Tibial nerve (tissue), 4 donors: ENCODE measurements at regions not wholly inside any gene's neighbourhood (a gene's known extent, or its start where the extent isn't known, plus 50 kb on each side); places are given as distances from the start of the nearest gene placed in this dataset.
"Not testable (repeated sequence)": the region's sequence is repeated elsewhere in the genome, so short reads cannot be mapped to it uniquely, and the experiment has no call there.

Source experiments
- EP300 ChIP-seq, 2 donors: sonication (generic); formaldehyde crosslinking; IDR thresholded peaks; one replicate each; pipeline ENCODE4 v1.6.1; 2017; ENCODE audit warnings: antibody characterized with exemption in 2 of 2, mild to moderate bottlenecking in 1 of 2
- POLR2A ChIP-seq, 2 donors: fragments of 450-650 bp; IDR thresholded peaks; one replicate each; pipeline ENCODE4 v1.6.1; 2017; ENCODE audit warnings: antibody characterized with exemption in 2 of 2, mild to moderate bottlenecking in 2 of 2, moderate library complexity in 2 of 2
- TF ChIP-seq, protein P1 (sequence below), 5 experiments: fragments of 200-600 bp in 3 of 5; fragments of 450-650 bp in 2 of 5; sonication (generic) in 3 of 5; IDR thresholded peaks; one replicate each; pipeline ENCODE4 v1.5.1; 2016 to 2019; ENCODE audit warnings: antibody characterized with exemption in 5 of 5, mild to moderate bottlenecking in 3 of 5, moderate library complexity in 2 of 5

DNA sequence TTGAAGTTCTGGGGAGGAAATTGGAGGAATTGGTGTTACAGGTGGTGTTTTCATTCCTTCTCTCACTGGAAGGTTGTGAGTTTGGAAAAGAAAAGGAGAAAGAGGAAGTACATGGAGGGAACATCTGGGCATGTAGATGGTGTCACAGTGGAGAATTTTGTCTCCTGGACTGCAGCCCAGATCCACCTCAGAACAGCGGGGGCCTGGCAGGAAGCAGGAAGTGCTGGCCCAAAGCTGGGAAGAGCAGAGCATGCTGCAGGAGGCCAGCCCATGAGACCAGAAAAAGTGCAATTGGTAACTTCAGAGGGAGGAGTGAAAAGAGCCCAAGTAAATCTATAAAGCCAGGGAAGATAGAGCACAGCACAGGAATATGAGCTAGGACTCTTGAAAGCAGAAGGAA lies 227.0 kb downstream of the BCL2L11 start:
- TF ChIP-seq EP300, POLR2A (IDR thresholded peaks at IDR 0.05): not testable (repeated sequence)
- TF ChIP-seq, protein P1, sequence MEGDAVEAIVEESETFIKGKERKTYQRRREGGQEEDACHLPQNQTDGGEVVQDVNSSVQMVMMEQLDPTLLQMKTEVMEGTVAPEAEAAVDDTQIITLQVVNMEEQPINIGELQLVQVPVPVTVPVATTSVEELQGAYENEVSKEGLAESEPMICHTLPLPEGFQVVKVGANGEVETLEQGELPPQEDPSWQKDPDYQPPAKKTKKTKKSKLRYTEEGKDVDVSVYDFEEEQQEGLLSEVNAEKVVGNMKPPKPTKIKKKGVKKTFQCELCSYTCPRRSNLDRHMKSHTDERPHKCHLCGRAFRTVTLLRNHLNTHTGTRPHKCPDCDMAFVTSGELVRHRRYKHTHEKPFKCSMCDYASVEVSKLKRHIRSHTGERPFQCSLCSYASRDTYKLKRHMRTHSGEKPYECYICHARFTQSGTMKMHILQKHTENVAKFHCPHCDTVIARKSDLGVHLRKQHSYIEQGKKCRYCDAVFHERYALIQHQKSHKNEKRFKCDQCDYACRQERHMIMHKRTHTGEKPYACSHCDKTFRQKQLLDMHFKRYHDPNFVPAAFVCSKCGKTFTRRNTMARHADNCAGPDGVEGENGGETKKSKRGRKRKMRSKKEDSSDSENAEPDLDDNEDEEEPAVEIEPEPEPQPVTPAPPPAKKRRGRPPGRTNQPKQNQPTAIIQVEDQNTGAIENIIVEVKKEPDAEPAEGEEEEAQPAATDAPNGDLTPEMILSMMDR (IDR thresholded peaks at IDR 0.05): not testable (repeated sequence)
